GM12865 (cell line): ENCODE measurements at regions not wholly inside any gene's neighbourhood (a gene's known extent, or its start where the extent isn't known, plus 50 kb on each side); places are given as distances from the start of the nearest gene placed in this dataset.

Experiments used
- DNase-seq: peaks from one replicate; pipeline ENCODE4 v3.0.0; 2010; ENCODE audit warnings: low read depth
- H3K4me3 ChIP-seq: 2 replicates; pipeline ENCODE4 v1.5.1; 2011; ENCODE audit warnings: mild to moderate bottlenecking, low read depth, low read length, control low read depth
- CTCF ChIP-seq: IDR thresholded peaks from 2 replicates; pipeline ENCODE4 v1.5.1; 2011; ENCODE audit warnings: low read length, control low read depth, low read depth, inconsistent platforms; ENCODE audit not compliant: insufficient read depth; ENCODE audit errors: missing control alignments

- DNase-seq, result no peak
- H3K4me3 ChIP-seq, result no peak overlapping the region
- TF ChIP-seq CTCF, result no peak
Measured at GRCh38 chr4:128384765-128385598, 97.4 kb upstream of the PGRMC2 start.

- DNase-seq, result no peak
- H3K4me3 ChIP-seq, result no peak overlapping the region
Measured at GRCh38 chr4:128384091-128384520, 96.5 kb upstream of the PGRMC2 start.

DNA sequence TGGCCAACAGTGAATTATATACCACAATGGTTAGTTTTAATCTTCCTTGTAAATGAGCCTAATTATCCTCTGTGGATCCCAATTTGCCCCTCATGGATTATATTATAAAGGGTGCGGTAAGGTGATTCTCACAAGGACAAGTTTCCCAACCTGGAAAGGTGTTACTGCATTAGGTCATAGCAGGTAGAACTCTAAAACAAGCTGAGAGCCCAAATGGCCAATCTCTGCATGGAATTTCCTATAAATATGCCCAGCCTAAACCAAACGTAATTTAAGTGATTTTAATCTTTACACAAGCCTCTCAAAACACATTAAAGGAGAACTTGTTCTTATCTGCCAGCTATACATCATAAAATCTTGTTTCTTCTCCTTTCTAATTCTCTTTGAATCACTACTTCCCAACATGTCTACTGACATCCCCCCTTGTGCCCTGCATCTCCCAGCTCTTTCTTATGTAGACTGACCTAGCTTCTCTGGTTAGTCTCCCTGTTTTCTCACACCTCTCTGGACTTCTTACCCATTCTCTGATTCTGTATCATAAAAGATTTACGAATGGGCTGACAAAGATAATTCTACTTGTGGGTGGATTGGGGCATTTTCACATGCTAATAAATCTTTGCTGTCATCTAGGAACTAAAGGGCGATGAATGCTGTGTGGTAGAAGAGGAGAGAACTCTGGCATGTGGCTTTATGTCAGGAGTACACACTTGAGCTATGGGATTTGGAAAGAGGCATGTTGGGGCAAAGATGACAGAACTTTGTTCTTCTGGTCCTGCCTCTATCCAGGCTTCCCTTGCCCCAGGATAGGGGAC lies 94.3 kb upstream of the PGRMC2 start:
- no peak for DNase-seq
- no peak overlapping the region for H3K4me3 ChIP-seq
- no peak for TF ChIP-seq CTCF

More at GRCh38 chr4:128384091-128384520, 96.5 kb upstream of the PGRMC2 start:
- TF ChIP-seq CTCF, result no peak

GRCh38 chr4:128380306-128380705 lies 92.7 kb upstream of the PGRMC2 start:
- TF ChIP-seq CTCF, result no peak
- no peak for DNase-seq
- H3K4me3 ChIP-seq, result no peak overlapping the region

GRCh38 chr4:128379860-128380259 lies 92.2 kb upstream of the PGRMC2 start:
- H3K4me3 ChIP-seq, result no peak overlapping the region
- TF ChIP-seq CTCF, result peak; percentile 48
- DNase-seq, result peak; percentile 28

- DNase-seq, result no peak
- TF ChIP-seq CTCF, result no peak
- H3K4me3 ChIP-seq, result no peak overlapping the region
Measured at GRCh38 chr4:128378668-128379067, 91.1 kb upstream of the PGRMC2 start.
